ENCODE measurements at regions not wholly inside any gene's neighbourhood (a gene's known extent, or its start where the extent isn't known, plus 50 kb on each side); places are given as distances from the start of the nearest gene placed in this dataset.

GRCh38 chr2:198253995-198254394 lies 449.6 kb downstream of the PLCL1 start:
- H3K4me2 ChIP-seq (ENCODE audit: low read length), result no peak overlapping the region
- H3K4me3 Mint-ChIP-seq (ENCODE audit: unreplicated experiment), result no peak overlapping the region
- no peaks in the 10 kb centered on the region for H3K27me3 Mint-ChIP-seq (ENCODE audit: low read depth, unreplicated experiment)
- no peak for FAIRE-seq
- H3K4me1 Mint-ChIP-seq (ENCODE audit: low read depth, unreplicated experiment), result no peaks in the 10 kb centered on the region
- H3K27me3 ChIP-seq (ENCODE audit: insufficient read depth, low read length), result no peaks in the 10 kb centered on the region
- H3K9me3 Mint-ChIP-seq (ENCODE audit: unreplicated experiment), result no peaks in the 10 kb centered on the region
- no peak for DNase-seq (ENCODE audit: low read depth)
- no peaks in the 10 kb centered on the region for H3K79me2 ChIP-seq (ENCODE audit: insufficient read depth, low read length)
- H3K9me3 ChIP-seq (ENCODE audit: insufficient read depth, low read depth, low read length), result no peaks in the 10 kb centered on the region
- H3K9ac ChIP-seq (ENCODE audit: low read length), result no peak overlapping the region
- H3K36me3 ChIP-seq (ENCODE audit: insufficient read depth, low read length), result no peaks in the 10 kb centered on the region
- H4K20me1 ChIP-seq (ENCODE audit: insufficient read depth, low read length), result no peaks in the 10 kb centered on the region
- H3K4me3 ChIP-seq (ENCODE audit: insufficient read depth, low read depth, low read length), result no peak overlapping the region
- TF ChIP-seq EZH2 (IDR thresholded peaks at IDR 0.05; ENCODE audit: insufficient read depth, low read length), result no peak
- no peak for TF ChIP-seq CTCF (IDR thresholded peaks at IDR 0.05; ENCODE audit: insufficient read depth, low read depth, low read length)
- no peak overlapping the region for H3K27ac ChIP-seq (ENCODE audit: low read depth, low read length)
- H3K36me3 Mint-ChIP-seq (ENCODE audit: low read depth, unreplicated experiment), result no peaks in the 10 kb centered on the region
- no peak overlapping the region for H2AFZ ChIP-seq (ENCODE audit: low read depth, low read length)
- no peak overlapping the region for H3K27ac Mint-ChIP-seq (ENCODE audit: unreplicated experiment)
- H3K4me1 ChIP-seq (ENCODE audit: insufficient read depth, low read length), result no peaks in the 10 kb centered on the region

DNA sequence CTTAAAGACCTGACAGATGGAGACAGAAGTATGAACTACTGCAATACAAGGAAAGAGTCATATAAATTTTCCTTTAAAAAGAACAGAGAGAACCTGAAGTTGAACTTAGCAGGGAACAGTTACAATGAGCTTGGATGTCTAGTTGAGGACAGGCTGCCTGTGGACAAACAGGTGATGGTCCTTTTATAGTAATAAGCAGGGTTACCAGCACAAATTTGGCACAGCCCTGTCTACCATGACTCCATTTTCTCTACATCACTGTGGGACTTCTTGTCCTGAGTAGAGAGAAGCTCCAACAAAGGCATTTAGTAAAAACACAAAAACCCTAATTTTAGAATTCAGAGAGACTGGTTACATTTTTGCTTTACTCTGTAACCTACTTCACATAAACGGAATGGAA lies 448.1 kb downstream of the PLCL1 start:
- Histone ChIP-seq H3K36me3 (ENCODE audit: insufficient read depth, low read length) (no peaks in the 10 kb centered on the region), H3K9ac (ENCODE audit: low read length) (no peak overlapping the region), H3K27ac (ENCODE audit: low read depth, low read length) (no peak overlapping the region), H3K9me3 (ENCODE audit: insufficient read depth, low read depth, low read length) (no peaks in the 10 kb centered on the region), H3K4me2 (ENCODE audit: low read length) (no peak overlapping the region), H3K27me3 (ENCODE audit: insufficient read depth, low read length) (no peaks in the 10 kb centered on the region), H2AFZ (ENCODE audit: low read depth, low read length) (no peak overlapping the region), H3K4me3 (ENCODE audit: insufficient read depth, low read depth, low read length) (no peak overlapping the region), H3K79me2 (ENCODE audit: insufficient read depth, low read length) (no peaks in the 10 kb centered on the region), H3K4me1 (ENCODE audit: insufficient read depth, low read length) (no peaks in the 10 kb centered on the region), H4K20me1 (ENCODE audit: insufficient read depth, low read length) (no peaks in the 10 kb centered on the region)
- no peaks in the 10 kb centered on the region for H3K9me3 Mint-ChIP-seq (ENCODE audit: unreplicated experiment)
- TF ChIP-seq EZH2 (IDR thresholded peaks at IDR 0.05; ENCODE audit: insufficient read depth, low read length) (no peak), CTCF (IDR thresholded peaks at IDR 0.05; ENCODE audit: insufficient read depth, low read depth, low read length) (no peak)
- no peak for DNase-seq (ENCODE audit: low read depth)
- no peak overlapping the region for H3K4me3 Mint-ChIP-seq (ENCODE audit: unreplicated experiment)
- no peaks in the 10 kb centered on the region for H3K4me1 Mint-ChIP-seq (ENCODE audit: low read depth, unreplicated experiment)
- no peaks in the 10 kb centered on the region for H3K27me3 Mint-ChIP-seq (ENCODE audit: low read depth, unreplicated experiment)
- FAIRE-seq, result no peak
- H3K27ac Mint-ChIP-seq (ENCODE audit: unreplicated experiment), result no peak overlapping the region
- H3K36me3 Mint-ChIP-seq (ENCODE audit: low read depth, unreplicated experiment), result no peaks in the 10 kb centered on the region

GRCh38 chr2:198242093-198242492 lies 437.7 kb downstream of the PLCL1 start:
- DNase-seq (ENCODE audit: low read depth), result no peak

More at GRCh38 chr2:198242093-198242492, 437.7 kb downstream of the PLCL1 start:
- no peaks in the 10 kb centered on the region for H3K9me3 ChIP-seq (ENCODE audit: insufficient read depth, low read depth, low read length)
- Mint-ChIP-seq H3K9me3 (ENCODE audit: unreplicated experiment) (no peaks in the 10 kb centered on the region), H3K36me3 (ENCODE audit: low read depth, unreplicated experiment) (no peaks in the 10 kb centered on the region), H3K4me3 (ENCODE audit: unreplicated experiment) (no peak overlapping the region), H3K27me3 (ENCODE audit: low read depth, unreplicated experiment) (peaks cover 5% of the 10 kb centered on the region), H3K4me1 (ENCODE audit: low read depth, unreplicated experiment) (no peaks in the 10 kb centered on the region), H3K27ac (ENCODE audit: unreplicated experiment) (no peak overlapping the region)
- TF ChIP-seq EZH2 (IDR thresholded peaks at IDR 0.05; ENCODE audit: insufficient read depth, low read length) (no peak), CTCF (IDR thresholded peaks at IDR 0.05; ENCODE audit: insufficient read depth, low read depth, low read length) (no peak)
- no peak overlapping the region for H3K27ac ChIP-seq (ENCODE audit: low read depth, low read length)
- H3K27me3 ChIP-seq (ENCODE audit: insufficient read depth, low read length), result no peaks in the 10 kb centered on the region
- no peak overlapping the region for H3K4me3 ChIP-seq (ENCODE audit: insufficient read depth, low read depth, low read length)
- H3K4me2 ChIP-seq (ENCODE audit: low read length), result no peak overlapping the region
- H4K20me1 ChIP-seq (ENCODE audit: insufficient read depth, low read length), result no peaks in the 10 kb centered on the region
- H3K36me3 ChIP-seq (ENCODE audit: insufficient read depth, low read length), result no peaks in the 10 kb centered on the region
- H3K9ac ChIP-seq (ENCODE audit: low read length), result no peak overlapping the region
- no peaks in the 10 kb centered on the region for H3K4me1 ChIP-seq (ENCODE audit: insufficient read depth, low read length)
- H3K79me2 ChIP-seq (ENCODE audit: insufficient read depth, low read length), result no peaks in the 10 kb centered on the region
- no peak for FAIRE-seq
- H2AFZ ChIP-seq (ENCODE audit: low read depth, low read length), result no peak overlapping the region
